Limb (tissue), 2 donors: ENCODE measurements at regions not wholly inside any gene's neighbourhood (a gene's known extent, or its start where the extent isn't known, plus 50 kb on each side); places are given as distances from the start of the nearest gene placed in this dataset.
"Not testable (repeated sequence)": the region's sequence is repeated elsewhere in the genome, so short reads cannot be mapped to it uniquely, and the experiment has no call there.

Source experiments
- DNase-seq, 2 donors: peaks; one replicate each; pipeline ENCODE4 v3.0.0-alpha.2; 2016; ENCODE audit errors: extremely low spot score in 2 of 2

DNA sequence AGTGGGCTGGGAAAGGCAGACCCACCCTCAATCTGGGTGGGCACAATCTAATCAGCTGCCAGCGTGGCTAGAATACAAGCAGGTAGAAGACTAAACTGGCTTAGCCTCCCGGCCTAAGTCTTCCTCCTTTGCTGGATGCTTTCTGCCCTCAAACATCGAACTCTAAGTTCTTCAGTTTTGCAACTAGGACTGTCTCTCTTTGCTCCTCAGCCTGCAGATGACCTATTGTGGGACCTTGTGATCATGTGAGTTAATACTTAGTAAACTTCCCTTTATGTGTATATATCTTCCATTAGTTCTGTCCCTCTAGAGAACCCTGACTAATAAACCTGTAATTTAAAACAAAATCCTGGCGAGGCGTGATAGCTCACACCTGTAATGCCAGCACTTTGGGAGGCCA lies 51.8 kb upstream of the SLC39A8 start:
- not testable (repeated sequence) for DNase-seq

DNA sequence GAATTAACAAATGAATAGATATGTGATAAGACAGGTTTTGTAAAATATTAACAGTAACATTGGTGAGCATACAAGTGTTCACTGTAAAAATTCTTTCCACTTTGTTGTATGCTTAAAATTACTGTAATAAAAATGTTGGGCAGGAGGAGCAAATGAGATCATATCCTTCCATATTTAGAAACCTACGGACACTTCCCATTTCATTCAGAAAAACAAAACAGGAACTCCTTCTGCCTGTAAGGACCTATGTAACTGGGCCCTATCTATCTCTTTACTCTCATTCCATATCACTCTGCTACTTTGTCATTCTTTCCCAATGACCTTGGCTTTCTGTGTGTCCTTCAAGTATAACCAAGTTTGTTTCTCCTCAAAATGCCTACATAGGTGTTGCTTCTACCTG lies 53.7 kb upstream of the SLC39A8 start:
- no peak for DNase-seq

GRCh38 chr4:102400898-102401297 lies 55.6 kb upstream of the SLC39A8 start:
- DNase-seq: no peak

GRCh38 chr4:102402223-102402622 lies 56.9 kb upstream of the SLC39A8 start:
- no peak for DNase-seq

DNA sequence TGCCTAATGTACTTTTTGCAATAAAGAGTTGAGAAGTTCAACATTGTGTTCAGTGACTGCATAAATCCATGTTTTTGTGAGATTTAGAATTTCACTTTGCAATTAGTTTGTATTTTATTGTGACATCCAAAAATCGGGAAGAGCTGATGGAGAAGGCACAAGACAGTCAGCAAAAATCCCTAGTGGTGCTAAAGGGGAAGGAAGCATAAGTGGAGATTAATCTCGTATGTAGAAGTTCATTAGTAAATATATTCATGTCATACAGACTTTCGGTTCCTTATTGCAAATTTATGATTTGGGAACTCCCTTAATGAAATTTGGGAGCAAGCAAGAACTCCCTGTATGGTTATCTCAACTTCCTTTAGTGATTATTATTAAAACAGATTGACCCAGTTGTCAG lies 57.8 kb upstream of the SLC39A8 start:
- DNase-seq: no peak

GRCh38 chr4:102404431-102404969 lies 59.2 kb upstream of the SLC39A8 start:
- no peak for DNase-seq

- no peak for DNase-seq
Measured at GRCh38 chr4:102405821-102406401, 60.6 kb upstream of the SLC39A8 start.

- not testable (repeated sequence) for DNase-seq
Measured at GRCh38 chr4:102410884-102411283, 65.6 kb upstream of the SLC39A8 start.

GRCh38 chr4:102411408-102411807 lies 66.1 kb upstream of the SLC39A8 start:
- DNase-seq: no peak

DNA sequence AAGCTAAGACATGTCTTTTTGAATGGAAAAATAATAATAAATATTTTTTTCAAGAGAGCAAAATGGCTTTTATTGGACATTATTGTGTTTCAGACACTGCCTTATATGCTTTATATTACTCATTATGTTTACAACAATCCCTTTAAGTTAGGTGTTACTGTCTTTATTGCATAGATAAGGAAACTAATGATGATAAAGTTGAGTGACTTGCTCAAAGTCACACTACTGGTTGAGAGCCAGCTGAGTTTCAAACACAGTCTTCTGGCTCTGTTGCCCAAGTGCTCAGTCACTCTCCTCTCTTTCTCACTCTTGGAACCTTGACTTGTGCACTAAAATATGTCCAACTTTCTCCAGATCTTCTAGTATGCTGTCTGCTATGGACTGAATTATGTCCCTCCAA lies 71.5 kb upstream of the SLC39A8 start:
- no peak for DNase-seq

DNA sequence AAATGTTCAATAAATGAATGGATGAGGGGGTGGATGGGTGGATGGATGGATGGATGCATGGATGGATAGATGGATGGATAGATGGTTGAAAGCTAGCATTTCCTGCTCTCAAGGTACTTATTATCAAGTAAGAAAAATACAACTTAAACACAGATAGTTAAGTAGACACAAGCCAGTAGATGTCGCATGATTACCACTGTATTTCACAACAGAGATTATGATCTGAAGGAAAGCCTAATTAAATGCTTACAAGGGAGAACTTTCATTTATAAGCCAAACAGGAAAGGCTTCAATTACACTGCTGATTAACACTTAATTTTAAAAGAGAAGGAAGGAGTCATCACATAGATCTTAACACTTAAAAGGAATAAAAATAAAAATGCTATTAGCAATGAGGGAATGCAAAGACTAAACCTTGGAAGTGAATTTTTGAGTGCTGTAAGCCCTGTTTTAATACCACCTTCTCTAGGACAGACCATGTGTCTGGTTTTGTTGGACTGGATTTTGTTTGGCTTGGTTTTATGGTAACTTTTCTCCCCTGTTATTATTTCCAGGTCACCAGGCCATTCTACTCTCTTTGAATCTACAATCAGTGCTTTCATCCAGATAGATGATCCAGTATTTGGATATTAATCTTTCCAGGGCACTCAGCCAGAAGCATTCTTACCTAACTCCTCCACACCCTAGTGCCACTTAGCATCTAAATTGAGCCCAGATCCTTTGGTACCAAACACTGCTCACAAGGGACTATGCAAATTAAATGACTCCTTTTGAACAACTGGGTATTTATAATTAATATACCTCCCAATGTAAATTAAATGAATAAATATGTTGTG lies 75.5 kb upstream of the SLC39A8 start:
- no peak for DNase-seq

DNA sequence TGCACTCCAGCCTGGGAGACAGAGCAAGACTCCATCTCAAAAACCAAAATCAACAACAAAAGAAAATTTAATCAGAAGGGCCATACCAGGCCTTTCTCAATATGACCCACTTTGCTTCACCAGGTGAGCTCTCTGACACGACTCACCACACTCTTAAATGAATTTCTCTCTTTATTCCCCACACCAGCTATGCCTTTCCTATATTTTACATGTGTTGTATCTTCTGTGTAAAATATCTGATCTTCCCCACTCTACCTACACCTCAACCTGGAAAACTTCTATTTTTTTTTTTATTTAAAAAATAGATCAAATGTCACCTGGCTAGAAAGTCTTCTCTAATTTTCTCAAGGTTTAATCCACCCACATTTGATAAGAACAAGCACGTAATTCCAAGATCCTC lies 77.6 kb upstream of the SLC39A8 start:
- DNase-seq: no peak

DNA sequence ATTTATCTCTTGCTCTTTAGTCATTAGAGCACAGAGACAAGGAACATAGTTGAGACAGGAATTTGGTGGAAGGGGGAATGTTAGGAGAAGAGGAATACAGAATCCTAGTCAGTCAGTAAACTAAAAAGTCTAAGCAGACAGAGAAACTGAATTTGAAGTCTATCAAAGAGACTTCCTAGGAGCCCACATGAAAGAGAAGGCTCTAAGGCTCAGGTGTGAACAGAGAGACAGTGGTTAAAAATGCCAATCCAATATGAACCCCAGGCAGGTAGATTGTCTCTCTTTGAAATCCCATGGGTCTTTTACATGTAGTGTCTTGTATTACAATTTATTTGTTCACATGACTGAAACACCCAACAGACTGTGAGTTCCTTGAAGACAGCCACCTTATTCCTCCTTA lies 77.8 kb upstream of the NFKB1 start:
- no peak for DNase-seq

- DNase-seq: no peak
Measured at GRCh38 chr4:102427371-102427998, 73.7 kb upstream of the NFKB1 start.

- DNase-seq: no peak
Measured at GRCh38 chr4:102428122-102428521, 73.0 kb upstream of the NFKB1 start.

GRCh38 chr4:102429553-102429952 lies 71.6 kb upstream of the NFKB1 start:
- DNase-seq: no peak

- DNase-seq: no peak
Measured at GRCh38 chr4:102430461-102430910, 70.7 kb upstream of the NFKB1 start.

GRCh38 chr4:102431608-102431961 lies 69.6 kb upstream of the NFKB1 start:
- no peak for DNase-seq

- no peak for DNase-seq
Measured at GRCh38 chr4:102437111-102437510, 64.0 kb upstream of the NFKB1 start.

DNA sequence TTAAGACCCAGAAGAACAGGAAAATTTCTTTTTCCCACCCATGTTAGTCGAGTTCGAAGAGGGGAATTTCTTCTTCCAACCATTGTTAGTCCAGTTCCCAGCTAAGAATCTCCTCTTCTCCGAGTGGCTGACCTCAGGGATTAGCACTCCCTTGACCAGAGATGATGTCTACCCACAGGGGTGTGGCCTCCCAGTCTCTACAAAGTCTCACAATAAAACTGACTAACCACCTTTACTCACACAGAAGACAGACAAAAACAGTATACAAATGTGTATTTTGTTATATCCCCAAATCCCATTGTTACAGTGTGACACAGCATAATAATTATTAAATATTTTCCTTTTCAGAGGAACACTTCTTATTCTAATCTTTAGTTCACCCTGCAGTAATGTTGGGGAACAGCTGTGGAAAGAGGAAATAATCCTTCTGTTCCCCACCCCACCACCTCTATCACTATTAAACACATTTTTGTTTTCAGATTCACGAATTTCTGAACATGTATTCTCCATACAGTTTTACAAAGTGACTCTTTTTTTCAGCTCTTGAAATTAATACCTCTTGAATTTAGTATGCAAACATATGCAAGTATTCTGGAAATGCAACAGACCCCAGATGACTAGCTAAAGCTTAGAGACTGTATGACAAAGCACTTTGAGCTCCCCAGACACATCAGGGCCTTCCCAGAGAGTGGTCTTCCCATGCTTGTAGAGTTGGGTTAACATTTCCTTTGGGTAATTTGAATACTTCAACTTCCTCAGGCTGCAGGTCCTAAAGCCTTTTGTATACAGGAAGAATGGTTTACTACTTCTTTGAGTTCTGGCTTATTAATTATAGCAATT lies 62.5 kb upstream of the NFKB1 start:
- DNase-seq: no peak

- peak in 1 of 2 donors; percentile 13 for DNase-seq
Measured at GRCh38 chr4:102439236-102439614, 61.9 kb upstream of the NFKB1 start.

DNA sequence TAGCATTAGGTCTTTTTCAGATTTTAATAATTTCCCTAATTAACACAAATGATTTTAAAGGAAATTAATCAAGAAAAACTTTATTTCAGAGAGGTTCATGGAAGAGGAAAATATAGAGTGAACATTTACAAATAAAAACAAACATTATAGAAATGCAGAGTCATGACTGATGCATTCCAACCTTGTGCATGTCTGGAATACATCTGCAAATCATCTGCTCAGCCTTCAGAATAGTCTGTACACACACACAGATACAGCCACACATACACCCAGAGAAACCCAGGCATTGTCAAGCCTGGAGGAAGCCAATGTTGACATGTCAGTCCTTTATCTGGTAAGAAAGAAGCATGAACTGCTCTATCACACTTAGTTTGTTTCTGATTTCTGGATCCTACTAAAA lies 61.3 kb upstream of the NFKB1 start:
- peak in 1 of 2 donors; percentile 40 for DNase-seq
